Spleen (tissue), 11 donors: ENCODE measurements at regions not wholly inside any gene's neighbourhood (a gene's known extent, or its start where the extent isn't known, plus 50 kb on each side); places are given as distances from the start of the nearest gene placed in this dataset.

Experiments used
- DNase-seq: peaks from one replicate; pipeline ENCODE4 v3.0.0-alpha.2; 2020
- H3K27ac ChIP-seq, 8 donors: fragments of 200-600 bp; sonication (generic) in 7 of 8; 1 replicate in 4 of 8; 2 replicates in 4 of 8; pipeline versions ENCODE4 v1.5.0 to v1.8.0; 2016 to 2021; ENCODE audit warnings: inconsistent platforms in 4 of 8, mild to moderate bottlenecking in 4 of 8, moderate library complexity in 1 of 8
- H3K27me3 ChIP-seq, 7 donors: fragments of 200-600 bp; sonication (generic) in 6 of 7; replicated peaks in 1 of 7; 1 replicate in 4 of 7; 2 replicates in 3 of 7; pipeline versions ENCODE4 v1.5.0 to v1.8.0; 2016 to 2021; ENCODE audit warnings: inconsistent platforms in 3 of 7, mild to moderate bottlenecking in 1 of 7
- H3K36me3 ChIP-seq, 6 donors: fragments of 200-600 bp; sonication (generic) in 5 of 6; 1 replicate in 4 of 6; 2 replicates in 2 of 6; pipeline versions ENCODE4 v1.5.0 to v1.8.0; 2016 to 2021; ENCODE audit warnings: inconsistent platforms in 2 of 6
- H3K4me1 ChIP-seq, 6 donors: fragments of 200-600 bp; sonication (generic) in 5 of 6; 1 replicate in 3 of 6; 2 replicates in 3 of 6; pipeline versions ENCODE4 v1.5.0 to v1.8.0; 2016 to 2021; ENCODE audit warnings: inconsistent platforms in 3 of 6
- H3K4me3 ChIP-seq, 8 donors: fragments of 200-600 bp; sonication (generic) in 7 of 8; 1 replicate in 4 of 8; 2 replicates in 4 of 8; pipeline versions ENCODE4 v1.5.0 to v1.8.0; 2016 to 2021; ENCODE audit warnings: inconsistent platforms in 4 of 8, mild to moderate bottlenecking in 4 of 8, moderate library complexity in 2 of 8
- H3K9me3 ChIP-seq, 8 donors: fragments of 200-600 bp; sonication (generic) in 7 of 8; 1 replicate in 4 of 8; 2 replicates in 4 of 8; pipeline versions ENCODE4 v1.5.0 to v1.8.0; 2016 to 2021; ENCODE audit warnings: inconsistent platforms in 4 of 8
- POLR2A ChIP-seq, 3 donors: fragments of 450-650 bp; IDR thresholded peaks; one replicate each; pipeline ENCODE4 v1.5.1; 2017; ENCODE audit warnings: antibody characterized with exemption in 3 of 3, mild to moderate bottlenecking in 1 of 3
- POLR2AphosphoS5 ChIP-seq, 3 donors: sonication (generic); formaldehyde crosslinking; IDR thresholded peaks; one replicate each; pipeline ENCODE4 v1.5.1; 2017; ENCODE audit warnings: antibody characterized with exemption in 3 of 3
- WGBS, 5 donors: extraction: QIAGEN DNeasy Blood & Tissue Kit in 3 of 5; methylation state at CpG; one replicate each; pipeline versions ENCODE4 v1.1.5 to v1.1.7; 2013 to 2018; 5-methylcytosine and 5-hydroxymethylcytosine counted together
- intact Hi-C: fragments of 100-400 bp; cut with DNase I; formaldehyde crosslinking; loops from one replicate; pipeline ENCODE4 v1.15.0; 2023; ENCODE audit warnings: low total_unique reads
- TF ChIP-seq, protein P1 (sequence below), 11 experiments: fragments of 200-600 bp in 7 of 11; fragments of 450-650 bp in 4 of 11; sonication (generic) in 4 of 11; IDR thresholded peaks in 8 of 11; conservative IDR thresholded peaks in 3 of 11; 1 replicate in 7 of 11; 2 replicates in 4 of 11; pipeline versions ENCODE4 v1.4.0 to v1.8.0; 2016 to 2021; ENCODE audit warnings: antibody characterized with exemption in 11 of 11, inconsistent platforms in 4 of 11, mild to moderate bottlenecking in 1 of 11
- donor health status: healthy with polysubstance abuse.
- donor health status: DM: no; HTN: no; CAD: no; lungs with moderate emphysema.
- donor health status: DM: no; HTN: no; CAD: no.
- donor health status: Bipolar disorder and iron deficiency.
- donor health status: healthy.
- donor health status: DM: no; HTN: no; CAD: no.
- donor health status: DM: yes; HTN: yes; CAD: no.

DNA sequence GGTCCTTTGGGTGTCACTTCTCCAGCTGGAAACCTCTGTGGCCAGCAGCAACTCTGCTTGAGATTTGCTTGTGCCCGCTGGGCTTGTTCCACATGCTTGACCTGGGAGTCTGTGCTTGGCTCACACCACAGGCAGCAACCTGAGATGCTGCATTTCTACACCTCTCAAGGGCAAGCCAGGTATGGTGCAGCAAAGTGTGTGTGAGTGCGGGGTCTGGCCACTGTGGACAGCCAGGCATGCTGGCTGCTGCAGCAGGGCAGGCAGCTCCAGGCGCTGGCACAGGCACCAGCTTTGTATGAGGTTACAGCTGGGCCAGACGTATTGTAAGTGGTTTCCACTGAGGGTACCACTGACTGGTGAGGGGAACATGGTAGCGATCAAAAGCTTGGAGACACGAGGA, 242.0 kb downstream of the PTGER3 start:
- 72 to 91% (median 84%) methylated on average over 5 to 6 of the region's 6 CpGs for WGBS, 5 donors
- TF ChIP-seq, protein P1, sequence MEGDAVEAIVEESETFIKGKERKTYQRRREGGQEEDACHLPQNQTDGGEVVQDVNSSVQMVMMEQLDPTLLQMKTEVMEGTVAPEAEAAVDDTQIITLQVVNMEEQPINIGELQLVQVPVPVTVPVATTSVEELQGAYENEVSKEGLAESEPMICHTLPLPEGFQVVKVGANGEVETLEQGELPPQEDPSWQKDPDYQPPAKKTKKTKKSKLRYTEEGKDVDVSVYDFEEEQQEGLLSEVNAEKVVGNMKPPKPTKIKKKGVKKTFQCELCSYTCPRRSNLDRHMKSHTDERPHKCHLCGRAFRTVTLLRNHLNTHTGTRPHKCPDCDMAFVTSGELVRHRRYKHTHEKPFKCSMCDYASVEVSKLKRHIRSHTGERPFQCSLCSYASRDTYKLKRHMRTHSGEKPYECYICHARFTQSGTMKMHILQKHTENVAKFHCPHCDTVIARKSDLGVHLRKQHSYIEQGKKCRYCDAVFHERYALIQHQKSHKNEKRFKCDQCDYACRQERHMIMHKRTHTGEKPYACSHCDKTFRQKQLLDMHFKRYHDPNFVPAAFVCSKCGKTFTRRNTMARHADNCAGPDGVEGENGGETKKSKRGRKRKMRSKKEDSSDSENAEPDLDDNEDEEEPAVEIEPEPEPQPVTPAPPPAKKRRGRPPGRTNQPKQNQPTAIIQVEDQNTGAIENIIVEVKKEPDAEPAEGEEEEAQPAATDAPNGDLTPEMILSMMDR (IDR thresholded peaks at IDR 0.05 in 8 of 11, conservative IDR thresholded peaks at IDR 0.05 in 3 of 11): no peak
- TF ChIP-seq POLR2AphosphoS5 (IDR thresholded peaks at IDR 0.05) (no peak), POLR2A (IDR thresholded peaks at IDR 0.05) (no peak)

DNA sequence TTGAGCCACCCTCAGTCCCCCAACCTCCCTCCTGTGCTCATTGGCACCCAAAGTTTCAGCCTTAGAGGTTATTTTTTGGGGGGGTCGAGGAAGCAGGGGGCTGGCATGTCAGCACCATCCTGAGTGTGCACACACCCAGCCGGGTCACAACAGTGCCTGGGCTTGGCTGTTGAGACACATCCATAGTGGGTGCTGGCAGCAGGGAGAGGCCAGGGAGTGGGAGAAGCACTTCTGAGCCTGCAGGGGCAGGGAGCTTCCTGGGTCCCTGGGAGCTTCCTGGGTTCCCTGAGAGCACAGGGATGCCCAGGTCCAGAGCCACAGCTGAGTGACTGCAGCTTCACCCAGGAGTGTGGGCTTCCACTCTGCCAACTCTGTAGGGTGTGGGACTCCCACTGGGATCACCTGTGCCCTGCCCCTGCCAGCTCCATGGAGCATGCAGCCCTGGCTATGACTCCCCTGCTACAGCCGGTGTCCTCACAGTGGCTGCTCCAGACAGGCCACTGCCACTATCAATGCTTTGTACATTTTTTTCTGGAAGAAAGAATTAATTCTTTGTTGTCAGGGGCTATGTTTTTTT, 240.4 kb downstream of the PTGER3 start:
- TF ChIP-seq, protein P1 (IDR thresholded peaks at IDR 0.05 in 8 of 11, conservative IDR thresholded peaks at IDR 0.05 in 3 of 11): no peak
- TF ChIP-seq POLR2A (IDR thresholded peaks at IDR 0.05): no peak
- TF ChIP-seq POLR2AphosphoS5 (IDR thresholded peaks at IDR 0.05): no peak
- Histone ChIP-seq H3K36me3 (no peaks in the 10 kb centered on the region), H3K4me3 (no peak overlapping the region), H3K4me1 (no peaks in the 10 kb centered on the region), H3K27me3 (no peaks in the 10 kb centered on the region), H3K27ac (no peak overlapping the region), H3K9me3 (peaks cover 0 to 23% (median 12%) of the 10 kb centered on the region in 8 donors)
- intact Hi-C loops: no loop called here
- DNase-seq: peak; percentile 58
- WGBS, 5 donors: 53 to 84% (median 68%) methylated on average over 3 of the region's 3 CpGs

More for the DNA sequence above, 242.0 kb downstream of the PTGER3 start:
- H3K36me3 ChIP-seq: no peaks in the 10 kb centered on the region
- H3K27ac ChIP-seq: no peak overlapping the region
- no peak overlapping the region for H3K4me3 ChIP-seq
- intact Hi-C loops: no loop called here
- DNase-seq: peak; percentile 56
- peaks cover 0 to 25% (median 12%) of the 10 kb centered on the region in 8 donors for H3K9me3 ChIP-seq
- no peaks in the 10 kb centered on the region for H3K4me1 ChIP-seq
- H3K27me3 ChIP-seq: no peaks in the 10 kb centered on the region

DNA sequence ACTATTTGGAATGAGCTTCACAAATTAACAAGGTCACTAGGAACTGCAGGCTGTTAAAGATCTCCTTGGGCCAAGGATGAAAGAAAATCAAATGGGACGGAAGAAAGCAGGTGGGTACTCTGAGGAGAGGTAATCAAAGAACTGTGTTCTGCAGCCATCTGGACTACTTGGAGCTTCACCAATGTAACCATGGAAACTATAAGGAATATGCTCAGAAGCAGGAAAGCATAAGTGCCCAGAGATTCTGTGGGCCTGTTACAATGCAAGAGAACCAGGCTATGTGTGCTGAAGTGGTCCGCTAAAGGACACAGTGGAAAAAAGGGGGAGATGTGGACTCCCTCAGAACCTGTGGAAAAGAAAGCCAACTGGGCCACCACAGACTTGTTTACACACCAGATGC, 238.5 kb downstream of the PTGER3 start:
- Histone ChIP-seq H3K27ac (no peak overlapping the region), H3K36me3 (no peaks in the 10 kb centered on the region), H3K9me3 (peaks cover 0 to 8% (median 2%) of the 10 kb centered on the region in 8 donors), H3K27me3 (no peaks in the 10 kb centered on the region), H3K4me3 (no peak overlapping the region), H3K4me1 (no peaks in the 10 kb centered on the region)
- WGBS, 5 donors: 86 to 97% (median 91%) methylated on average over 2 of the region's 2 CpGs
- intact Hi-C loops: no loop called here
- no peak for TF ChIP-seq POLR2AphosphoS5 (IDR thresholded peaks at IDR 0.05)
- no peak for TF ChIP-seq POLR2A (IDR thresholded peaks at IDR 0.05)
- TF ChIP-seq, protein P1 (IDR thresholded peaks at IDR 0.05 in 8 of 11, conservative IDR thresholded peaks at IDR 0.05 in 3 of 11): no peak
- DNase-seq: no peak

DNA sequence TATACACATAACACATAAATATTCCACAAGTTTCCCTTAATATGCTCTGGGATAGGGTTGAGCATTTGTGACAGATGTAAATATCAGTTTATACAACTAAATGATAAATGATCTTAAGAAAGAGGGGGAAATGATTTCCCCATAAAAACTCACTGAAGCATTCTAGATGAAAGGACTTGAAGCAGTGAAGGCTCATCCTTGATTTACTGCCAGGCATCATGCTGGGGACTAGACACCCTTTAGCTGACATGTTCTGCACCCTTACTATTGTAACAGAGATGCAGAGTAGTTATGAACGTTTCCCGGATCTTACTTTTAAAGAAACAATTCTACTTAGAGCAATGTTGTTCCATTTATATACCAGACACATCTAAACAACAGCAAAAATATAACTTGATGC, 235.8 kb downstream of the PTGER3 start:
- no peak for DNase-seq
- H3K4me1 ChIP-seq: no peaks in the 10 kb centered on the region
- H3K9me3 ChIP-seq: no peaks in the 10 kb centered on the region
- H3K36me3 ChIP-seq: no peaks in the 10 kb centered on the region
- no peak for TF ChIP-seq POLR2A (IDR thresholded peaks at IDR 0.05)
- TF ChIP-seq, protein P1 (IDR thresholded peaks at IDR 0.05 in 8 of 11, conservative IDR thresholded peaks at IDR 0.05 in 3 of 11): no peak
- no peak for TF ChIP-seq POLR2AphosphoS5 (IDR thresholded peaks at IDR 0.05)
- no peak overlapping the region for H3K27ac ChIP-seq
- no peaks in the 10 kb centered on the region for H3K27me3 ChIP-seq
- H3K4me3 ChIP-seq: no peak overlapping the region
- intact Hi-C loops: no loop called here
- WGBS, 5 donors: 83 to 96% (median 88%) methylated on average over 2 of the region's 2 CpGs
